HL-60/S4 treated with phorbol 12-myristate 13-acetate at 8.2 ng/mL for 4 days and 3 days (cell line): ENCODE measurements at regions not wholly inside any gene's neighbourhood (a gene's known extent, or its start where the extent isn't known, plus 50 kb on each side); places are given as distances from the start of the nearest gene placed in this dataset.

Experiments
- in situ Hi-C: fragments of 300-500 bp; cut with MboI; formaldehyde crosslinking; loops from 2 replicates; pipeline ENCODE4 v1.15.0; 2022; ENCODE audit warnings: low sequenced_read_pairs

DNA sequence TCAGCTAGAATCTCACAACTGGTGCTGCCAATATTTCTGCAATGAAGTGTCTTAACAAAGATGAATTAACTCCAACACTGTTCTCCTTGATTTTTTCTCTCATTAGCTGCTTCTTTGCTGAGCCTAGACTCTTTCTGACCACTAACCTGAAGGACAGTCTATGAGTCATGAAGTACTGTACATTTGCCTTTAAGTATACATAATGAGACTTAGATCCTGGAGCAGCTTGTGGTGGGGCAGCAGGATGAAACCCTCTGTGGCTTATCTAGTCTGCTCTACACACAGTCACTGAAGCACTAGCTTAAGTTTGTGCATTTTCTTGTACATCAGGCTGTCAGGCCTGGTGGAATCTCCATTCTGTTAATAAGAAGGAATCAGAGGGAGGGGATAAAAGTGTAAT lies 307.4 kb upstream of the SMIM31 start:
- in situ Hi-C loops, result no loop called here

DNA sequence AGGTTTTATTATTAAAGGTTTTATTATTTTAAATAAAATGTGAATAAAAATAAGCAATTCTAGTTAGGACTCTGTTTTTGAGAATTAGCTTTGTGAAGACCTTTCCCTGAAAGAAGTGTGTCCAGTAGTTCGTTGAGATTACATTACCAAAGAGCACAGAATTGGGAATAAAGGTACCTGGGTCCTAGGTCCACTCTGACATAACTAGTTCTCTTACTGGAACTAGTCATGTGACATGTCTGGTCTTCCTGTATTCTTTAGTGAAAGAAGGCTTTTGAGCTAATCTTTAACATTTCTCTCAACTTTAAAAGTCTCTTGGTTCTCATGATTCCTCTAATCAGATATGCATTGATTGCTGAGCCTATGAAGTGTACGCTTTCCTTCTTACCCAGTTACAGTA lies 292.0 kb upstream of the SMIM31 start:
- in situ Hi-C loops, result no loop called here

DNA sequence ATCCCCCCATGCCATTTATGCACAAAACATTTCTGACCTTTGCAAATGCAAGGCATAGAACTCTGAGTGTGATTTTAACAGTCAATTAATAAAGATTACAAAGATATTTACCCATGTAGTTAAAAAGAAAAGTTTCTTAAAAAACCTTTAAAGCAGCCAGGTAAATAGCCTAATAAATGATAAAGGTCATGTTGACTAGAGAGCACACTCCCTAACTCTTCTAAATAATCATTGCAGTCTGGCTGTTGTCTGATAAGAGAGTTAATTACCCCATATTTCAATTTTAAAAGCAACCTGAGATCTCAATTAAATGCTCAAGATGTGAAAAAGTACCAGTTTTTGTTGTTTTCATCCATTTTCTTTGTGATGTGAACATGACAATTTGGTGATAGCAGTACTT lies 291.5 kb upstream of the SMIM31 start:
- in situ Hi-C loops, result no loop called here

DNA sequence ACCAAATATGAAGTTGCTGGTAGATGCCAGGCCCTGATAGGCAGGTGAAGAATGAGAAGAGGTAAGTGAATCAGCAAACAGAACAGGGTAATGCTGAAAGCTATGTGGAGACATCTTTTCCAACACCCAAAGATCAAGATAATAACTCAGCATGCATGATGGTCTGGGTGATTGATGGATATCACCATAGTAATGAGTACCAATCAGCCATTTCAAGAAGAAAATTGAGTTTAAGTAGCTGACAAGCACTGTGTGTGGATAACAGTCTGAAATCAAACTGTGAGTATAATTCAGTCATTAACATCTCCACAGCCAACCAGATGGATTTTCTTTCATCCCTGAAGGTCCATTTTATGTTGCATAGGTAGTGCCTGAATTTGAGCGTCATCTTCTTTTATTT lies 289.6 kb upstream of the SMIM31 start:
- in situ Hi-C loops, result no loop called here

DNA sequence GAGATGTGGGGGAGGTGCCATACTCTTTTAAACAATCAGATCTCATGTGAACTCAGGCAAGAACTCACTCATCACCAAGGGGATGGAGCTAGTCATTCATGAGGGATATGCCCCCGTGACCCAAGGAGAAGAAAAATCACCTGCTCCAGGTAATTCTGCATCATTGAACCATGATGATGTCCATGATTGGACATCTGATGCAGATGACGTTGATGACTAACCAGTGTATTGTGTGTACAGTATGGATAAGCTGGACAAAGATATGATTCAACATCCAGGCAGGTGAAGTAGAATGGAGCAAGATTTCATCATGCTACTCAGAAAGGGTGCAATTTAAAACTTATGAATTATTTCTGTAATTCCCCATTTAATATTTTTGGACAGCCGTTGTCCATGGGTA lies 286.4 kb upstream of the SMIM31 start:
- in situ Hi-C loops, result no loop called here

DNA sequence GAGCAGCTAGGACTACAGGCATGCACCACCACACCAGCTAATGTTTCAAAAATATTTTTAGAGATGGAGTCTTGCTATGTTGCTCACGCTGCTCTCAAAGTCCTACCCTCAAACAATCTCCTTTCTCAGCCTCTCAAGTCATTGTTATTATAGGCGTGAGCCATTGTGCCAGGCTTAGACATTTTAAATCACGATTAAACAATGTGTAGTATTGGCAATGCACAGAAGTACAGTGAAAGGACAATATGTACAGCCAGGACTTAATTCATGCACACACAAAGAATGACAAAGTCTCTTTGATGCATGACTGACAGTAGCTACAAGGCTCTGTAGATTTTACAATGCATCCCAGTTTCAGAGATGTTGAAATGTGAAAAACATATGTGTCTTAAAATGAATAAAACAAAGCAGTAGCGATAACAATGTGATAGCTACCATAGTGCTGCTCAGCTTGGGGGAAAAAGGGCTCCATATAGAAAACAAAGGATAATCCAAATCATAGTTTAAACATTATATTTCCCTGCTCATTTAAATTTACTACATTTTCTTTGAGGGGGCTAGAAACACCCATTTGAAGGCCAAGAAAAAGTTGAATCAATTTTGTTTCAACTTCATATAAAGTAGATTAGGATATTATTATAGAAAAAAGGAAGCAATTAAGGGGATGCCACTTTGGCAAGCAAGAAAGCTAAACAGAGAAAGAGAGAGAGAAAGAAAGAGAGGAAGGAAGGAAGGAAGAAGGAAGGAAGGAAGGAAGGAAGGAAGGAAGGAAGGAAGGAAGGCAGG lies 272.4 kb upstream of the SMIM31 start:
- in situ Hi-C loops, result no loop called here

DNA sequence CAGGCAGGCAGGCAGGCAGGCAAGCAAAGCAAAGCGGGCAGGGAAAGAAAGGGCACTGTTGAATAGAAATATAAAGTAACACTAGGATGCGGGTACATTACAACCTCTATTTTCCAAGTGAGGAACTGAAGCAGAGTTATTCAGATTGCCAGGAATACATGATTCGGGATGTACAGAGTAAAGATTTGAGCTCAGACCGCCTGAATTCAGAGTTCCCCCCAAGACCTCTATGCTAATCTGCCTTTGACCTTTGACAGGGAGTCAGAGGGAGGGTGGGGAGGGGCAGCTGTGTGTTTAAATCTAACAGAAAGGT lies 271.9 kb upstream of the SMIM31 start:
- in situ Hi-C loops, result no loop called here

DNA sequence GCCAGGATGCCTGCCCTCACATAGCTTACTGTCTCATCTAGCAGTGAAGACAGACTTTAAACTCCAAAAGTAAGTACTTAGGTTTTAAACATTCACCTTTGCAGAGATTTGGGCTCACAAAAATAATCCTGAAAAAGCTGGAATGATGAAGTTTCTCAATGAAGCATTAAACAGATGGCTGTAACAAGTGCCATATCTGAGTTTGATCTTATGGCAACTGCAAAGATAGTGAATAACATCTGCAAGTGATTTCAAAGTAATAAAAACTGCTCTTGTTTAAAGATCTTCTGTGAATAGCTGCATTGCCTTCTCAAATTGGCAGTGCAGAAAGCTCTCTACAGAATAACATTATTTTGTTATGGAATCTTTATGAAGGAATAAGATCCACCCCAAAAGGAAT lies 271.2 kb upstream of the SMIM31 start:
- in situ Hi-C loops, result no loop called here

DNA sequence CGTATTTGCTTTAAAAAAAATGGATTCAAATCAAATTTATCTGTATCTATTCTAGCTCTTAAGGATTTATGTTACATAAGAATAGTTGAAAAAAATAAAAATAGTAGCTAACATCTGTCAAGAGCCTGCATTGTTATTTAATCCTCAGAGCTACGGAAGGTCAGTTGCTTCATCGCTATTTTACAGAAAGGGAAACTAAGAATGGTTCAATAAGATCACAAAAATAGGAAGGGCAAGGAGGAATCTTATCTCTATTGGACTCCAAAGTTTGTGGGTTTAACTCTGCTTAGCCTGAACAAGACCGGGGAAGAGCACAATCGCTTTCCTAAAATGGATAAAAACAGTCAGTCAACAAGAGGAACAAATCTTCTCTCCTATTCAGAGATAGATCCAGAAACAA lies 270.2 kb upstream of the SMIM31 start:
- in situ Hi-C loops, result no loop called here

DNA sequence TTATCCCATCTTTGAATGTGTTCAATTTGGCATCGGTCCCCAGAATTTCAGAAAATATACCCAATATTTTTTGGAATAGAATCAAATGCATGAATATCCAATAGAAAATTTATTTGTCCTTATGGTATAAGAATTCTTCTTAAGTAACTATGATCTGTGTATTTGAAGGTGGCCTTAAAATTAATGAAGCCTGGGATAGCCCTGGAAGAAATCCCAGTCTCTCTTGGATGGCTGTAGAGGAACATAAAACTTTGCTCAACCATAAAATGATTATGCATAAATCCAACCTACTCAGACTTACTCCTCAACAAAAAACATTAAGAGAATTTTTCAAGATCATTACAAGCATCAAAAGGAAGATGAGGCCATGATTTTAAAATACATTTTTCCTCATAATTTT lies 269.4 kb upstream of the SMIM31 start:
- in situ Hi-C loops, result no loop called here

DNA sequence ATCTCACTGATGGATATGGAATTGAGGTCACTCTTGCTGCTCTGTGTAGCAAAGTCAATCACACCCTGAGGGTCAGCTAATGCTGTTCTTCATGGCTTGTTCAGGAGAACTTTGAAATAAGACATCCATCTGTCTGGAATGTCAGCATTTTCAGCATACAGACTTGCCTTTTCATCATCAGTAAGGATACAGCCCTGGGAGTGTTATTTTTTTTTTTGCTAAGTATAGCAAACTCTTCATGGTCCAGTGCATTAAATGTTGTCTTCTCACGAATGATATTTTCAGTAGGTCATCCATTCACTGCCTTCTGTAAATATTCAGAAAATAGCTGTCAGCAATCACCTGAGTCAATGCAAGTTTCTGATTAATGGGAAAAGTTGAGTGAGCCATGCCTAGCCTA lies 268.8 kb upstream of the SMIM31 start:
- in situ Hi-C loops, result no loop called here

DNA sequence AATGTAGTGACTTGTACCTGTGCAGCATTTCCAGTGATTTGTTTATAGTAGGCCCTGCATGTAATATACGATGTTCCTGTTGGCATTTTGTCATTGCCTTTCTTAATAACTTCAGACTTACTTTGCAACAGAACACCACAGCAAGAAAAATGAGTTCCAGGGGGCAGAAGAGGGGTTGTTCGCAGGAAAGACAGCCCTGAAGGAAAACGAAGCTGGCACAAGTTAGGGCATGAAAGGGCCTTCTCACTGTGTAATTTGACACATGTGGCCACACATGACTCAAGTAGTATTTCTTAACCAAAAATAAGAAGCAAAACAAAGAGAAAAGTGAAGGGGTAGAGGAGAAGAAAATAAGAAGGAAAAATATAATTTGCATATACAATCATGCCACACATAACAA lies 265.8 kb upstream of the SMIM31 start:
- in situ Hi-C loops, result no loop called here

DNA sequence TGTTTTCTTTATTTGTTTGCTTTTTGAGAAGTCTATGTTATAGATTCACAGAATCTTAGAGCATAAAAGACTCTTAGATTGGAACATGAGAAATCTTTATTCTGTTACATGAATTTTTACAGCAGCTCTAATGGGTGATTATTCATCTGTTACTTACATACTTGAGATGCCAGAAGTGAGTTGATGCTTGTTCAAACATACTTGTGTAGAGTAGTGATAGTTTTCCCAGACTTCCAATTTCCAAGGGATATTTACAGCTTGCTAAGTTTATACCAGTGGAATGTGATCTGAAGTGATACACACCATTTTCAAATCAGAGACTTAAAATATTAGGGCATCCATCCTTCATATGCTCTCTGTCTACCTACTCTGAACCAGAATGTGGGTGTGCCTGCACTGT lies 252.9 kb upstream of the SMIM31 start:
- in situ Hi-C loops, result no loop called here

DNA sequence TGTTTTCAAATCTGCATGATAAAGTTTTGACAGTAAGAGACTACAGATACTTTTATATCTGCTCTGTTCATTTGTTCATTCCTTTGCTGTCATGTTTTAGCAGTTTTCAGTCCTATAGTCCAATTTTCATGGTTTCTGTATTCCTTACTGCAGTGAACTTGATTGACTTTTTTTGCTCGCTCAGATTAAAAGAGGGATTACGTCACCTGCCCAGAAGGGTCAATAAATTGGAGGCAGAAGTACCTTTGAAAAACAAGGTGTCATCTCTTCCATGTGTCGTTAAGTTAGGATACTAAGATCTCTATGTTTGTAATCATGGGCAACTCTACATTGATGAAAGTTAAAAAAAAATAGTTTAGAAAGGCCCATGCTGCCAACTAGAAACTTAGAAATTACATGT lies 250.1 kb upstream of the SMIM31 start:
- in situ Hi-C loops, result no loop called here

DNA sequence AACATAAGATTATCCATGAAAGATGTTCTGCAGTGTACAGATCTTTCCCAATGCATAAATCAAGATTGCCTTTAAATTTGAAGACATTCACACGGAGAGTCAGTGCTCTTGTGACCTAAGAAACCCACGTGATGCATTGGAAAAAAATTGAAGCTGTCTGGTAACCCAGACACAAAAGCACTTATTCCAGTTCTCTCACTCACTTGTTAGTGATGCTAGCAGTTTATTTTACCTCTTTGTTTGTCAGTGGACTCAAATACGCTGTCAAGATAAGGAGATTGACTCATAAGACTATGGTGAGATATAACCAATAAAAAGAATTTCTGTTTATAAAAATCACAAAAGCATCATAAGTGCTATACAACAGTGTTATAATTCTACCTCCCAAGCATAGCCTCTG lies 245.8 kb upstream of the SMIM31 start:
- in situ Hi-C loops, result no loop called here

DNA sequence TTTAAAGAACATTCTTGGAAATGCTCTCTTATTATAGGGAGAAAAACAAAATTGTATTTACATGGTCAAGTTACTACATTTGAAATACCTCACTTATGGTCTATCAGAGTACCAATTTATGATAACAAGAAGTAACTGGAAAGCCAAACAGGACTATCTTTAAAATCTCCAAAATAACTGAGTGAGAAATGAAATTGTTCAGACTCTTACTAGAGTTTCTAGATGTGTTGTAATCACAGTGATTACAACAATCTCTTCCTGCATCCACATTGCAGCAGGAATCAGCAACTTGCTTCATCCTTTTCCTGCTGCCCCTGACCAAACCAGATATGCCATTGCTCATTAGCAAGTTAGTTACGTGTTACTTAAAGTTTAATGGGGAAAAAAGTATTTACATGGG lies 245.2 kb upstream of the SMIM31 start:
- in situ Hi-C loops, result no loop called here

DNA sequence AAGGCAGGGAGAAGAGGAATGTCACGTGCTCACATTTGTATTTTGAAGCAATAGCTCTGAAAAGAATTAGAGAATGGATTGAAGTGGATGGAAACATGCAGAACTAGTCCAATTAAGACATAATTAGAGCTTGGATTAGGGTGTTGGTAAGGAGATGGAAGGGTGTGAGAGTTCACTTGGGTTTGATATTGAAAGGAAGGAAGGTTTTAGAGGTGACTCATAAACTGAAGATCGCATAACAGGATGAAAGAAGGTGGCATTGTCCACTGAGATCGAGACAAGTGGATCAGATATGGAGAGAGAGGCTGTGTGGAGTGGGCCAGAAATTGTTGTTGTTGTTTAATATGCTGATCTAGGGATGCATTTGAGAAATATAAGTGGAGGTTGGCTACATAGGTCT lies 244.0 kb upstream of the SMIM31 start:
- in situ Hi-C loops, result no loop called here

DNA sequence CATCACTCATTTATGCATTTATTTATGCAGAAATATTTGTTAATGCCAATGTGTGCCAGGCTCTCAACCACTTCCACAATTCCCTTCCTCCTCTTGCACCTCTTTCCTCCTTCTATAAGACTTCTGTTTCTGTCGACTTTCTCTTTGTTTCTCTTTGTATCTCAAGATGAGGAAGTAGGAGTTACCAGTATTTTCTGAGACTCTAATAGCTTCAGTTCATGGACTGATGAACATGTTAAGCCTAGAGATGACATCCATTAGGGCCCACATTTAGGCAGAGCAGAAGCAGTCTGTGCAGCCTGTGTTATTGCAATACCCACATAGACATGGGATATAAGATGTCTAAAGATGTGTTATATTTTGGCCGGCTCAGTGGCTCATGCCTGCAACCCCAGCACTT lies 241.8 kb upstream of the SMIM31 start:
- in situ Hi-C loops, result no loop called here

DNA sequence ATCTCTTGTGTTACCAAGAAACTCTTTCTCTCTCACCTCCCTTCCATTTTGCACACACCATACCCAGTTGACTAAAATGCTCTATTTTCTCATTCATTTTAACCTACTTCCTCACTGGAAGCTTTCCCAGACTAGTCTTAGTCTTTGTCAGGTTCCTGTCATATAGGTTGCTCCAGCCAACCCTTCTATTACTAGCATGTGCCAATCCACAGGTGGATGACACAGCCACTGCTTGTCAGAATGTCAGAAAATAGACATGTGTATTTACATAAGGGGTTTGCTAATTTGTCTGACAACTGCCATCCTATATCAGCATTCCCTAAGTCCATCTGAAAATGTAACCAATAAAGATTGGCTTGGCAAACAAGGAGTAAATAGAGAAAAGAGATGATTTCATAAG lies 239.2 kb upstream of the SMIM31 start:
- in situ Hi-C loops, result no loop called here

DNA sequence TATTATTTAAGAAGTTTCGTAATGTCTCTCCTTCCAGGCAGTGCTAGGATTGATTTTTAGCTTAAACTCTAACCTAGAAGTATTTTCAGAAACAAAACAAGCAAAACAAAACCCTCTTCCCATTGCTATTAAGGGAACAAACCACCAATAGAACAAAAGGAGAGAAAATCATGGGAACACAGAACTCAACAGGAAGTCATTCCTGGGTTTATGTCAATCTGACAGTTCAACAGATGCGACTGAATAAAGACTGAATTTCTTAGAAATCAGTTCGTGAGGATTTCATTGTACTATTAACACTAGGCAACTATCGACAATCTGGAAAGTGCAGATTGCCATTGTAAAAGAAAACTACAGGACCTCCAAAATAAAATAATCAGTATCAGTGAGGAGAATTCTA lies 229.1 kb upstream of the SMIM31 start:
- in situ Hi-C loops, result no loop called here

DNA sequence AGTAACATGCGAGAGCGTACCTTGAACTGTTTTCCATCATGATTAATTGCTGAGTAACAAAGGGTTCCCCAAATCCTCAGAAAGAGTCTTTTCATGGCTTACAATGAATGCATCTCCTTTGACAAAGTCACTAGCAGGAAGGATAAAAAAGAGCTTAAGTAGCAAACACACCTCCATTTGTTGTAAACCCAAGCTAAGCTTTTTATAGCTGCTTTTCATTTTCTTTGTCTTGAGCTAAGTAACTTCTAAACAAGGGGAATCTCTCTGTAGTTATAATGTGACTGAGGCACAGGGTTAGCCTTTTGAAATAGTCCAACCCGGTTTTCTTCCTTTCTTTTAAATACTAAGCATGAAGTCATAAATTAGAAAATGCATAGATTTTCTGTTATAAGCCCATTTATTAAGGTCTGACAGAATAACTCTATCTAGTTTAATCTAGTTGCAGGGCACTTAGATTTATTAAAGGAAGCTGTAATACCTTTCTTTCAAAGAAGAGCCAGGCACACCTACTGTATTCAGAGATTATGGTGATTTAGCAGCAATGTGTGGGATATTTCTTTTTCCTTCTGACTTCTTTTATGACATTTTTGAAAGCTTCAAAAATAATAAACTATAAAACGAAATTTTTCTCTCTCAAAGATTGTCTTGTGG lies 226.9 kb upstream of the SMIM31 start:
- in situ Hi-C loops, result no loop called here

DNA sequence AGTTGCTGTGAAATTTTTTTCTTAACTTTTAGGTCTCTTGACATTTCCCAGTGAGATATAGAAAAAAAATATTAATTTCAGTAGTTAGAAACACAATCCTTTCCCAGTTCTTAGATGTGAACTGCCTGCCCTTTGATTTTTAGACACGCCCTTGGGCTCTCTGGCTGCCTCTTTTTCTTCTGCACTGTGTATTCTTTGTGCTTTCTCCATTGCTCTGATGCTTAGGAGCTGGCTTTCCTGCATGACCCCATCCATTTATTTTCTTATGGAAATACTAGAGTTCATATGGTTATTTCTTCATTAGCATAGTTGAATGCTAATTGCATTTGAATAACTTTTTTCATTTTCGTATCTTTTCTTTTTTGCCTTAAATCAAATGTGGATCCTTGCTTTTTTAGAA lies 224.9 kb upstream of the SMIM31 start:
- in situ Hi-C loops, result no loop called here

DNA sequence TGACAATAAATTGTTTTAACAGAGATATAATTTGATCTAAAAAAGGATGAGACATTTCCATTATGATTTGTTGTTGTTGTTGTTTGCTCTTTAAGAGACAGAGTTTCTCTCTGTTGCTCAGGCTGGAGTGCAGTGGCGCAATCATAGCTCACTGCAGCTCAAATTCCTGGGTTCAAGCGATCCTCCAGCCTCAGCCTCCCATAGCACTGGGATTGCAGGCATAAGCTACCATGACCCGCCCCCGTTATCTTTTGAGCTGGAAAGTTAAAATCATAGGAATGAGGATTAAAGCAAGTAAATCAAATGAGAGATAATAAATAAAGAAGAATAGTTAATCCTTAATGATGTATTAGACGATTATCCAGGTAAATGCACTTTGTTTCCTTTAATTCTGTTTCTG lies 224.4 kb upstream of the SMIM31 start:
- in situ Hi-C loops, result no loop called here
